Spleen (tissue), 7 donors: ENCODE measurements at regions not wholly inside any gene's neighbourhood (a gene's known extent, or its start where the extent isn't known, plus 50 kb on each side); places are given as distances from the start of the nearest gene placed in this dataset.

Experiments
- CTCF ChIP-seq, 11 experiments: fragments of 200-600 bp in 7 of 11; fragments of 450-650 bp in 4 of 11; sonication (generic) in 4 of 11; IDR thresholded peaks in 8 of 11; conservative IDR thresholded peaks in 3 of 11; 1 replicate in 7 of 11; 2 replicates in 4 of 11; pipeline versions ENCODE4 v1.4.0 to v1.8.0; 2016 to 2021; ENCODE audit warnings: antibody characterized with exemption in 11 of 11, inconsistent platforms in 4 of 11, mild to moderate bottlenecking in 1 of 11
- POLR2AphosphoS5 ChIP-seq, 3 donors: sonication (generic); formaldehyde crosslinking; IDR thresholded peaks; one replicate each; pipeline ENCODE4 v1.5.1; 2017; ENCODE audit warnings: antibody characterized with exemption in 3 of 3
- donor health status: DM: no; HTN: no; CAD: no; lungs with moderate emphysema.
- donor health status: DM: no; HTN: no; CAD: no.
- donor health status: DM: no; HTN: no; CAD: no.

- TF ChIP-seq CTCF (IDR thresholded peaks at IDR 0.05 in 8 of 11, conservative IDR thresholded peaks at IDR 0.05 in 3 of 11) (no peak), POLR2AphosphoS5 (IDR thresholded peaks at IDR 0.05) (no peak)
Measured at GRCh38 chr2:150646746-150647145, 159.3 kb upstream of the RND3 start.
